Lower lobe of right lung (tissue), 2 donors: ENCODE measurements at regions not wholly inside any gene's neighbourhood (a gene's known extent, or its start where the extent isn't known, plus 50 kb on each side); places are given as distances from the start of the nearest gene placed in this dataset.

Experiments
- ATAC-seq, 2 donors: fragments of 200-7000 bp; cut with Tn5 transposase; one replicate each; pipeline ENCODE4 v1.9.1; 2020 to 2022; ENCODE audit warnings: mild to moderate bottlenecking in 2 of 2, moderate library complexity in 2 of 2
- DNase-seq: peaks from one replicate; pipeline ENCODE4 v3.0.0-alpha.2; 2020
- H3K27ac ChIP-seq: fragments of 200-600 bp; one replicate; pipeline ENCODE4 v1.8.0; 2022
- H3K27me3 ChIP-seq: fragments of 200-600 bp; one replicate; pipeline ENCODE4 v1.8.0; 2022; ENCODE audit warnings: low read depth
- H3K36me3 ChIP-seq: fragments of 200-600 bp; one replicate; pipeline ENCODE4 v1.8.0; 2022; ENCODE audit warnings: mild to moderate bottlenecking
- H3K4me1 ChIP-seq: fragments of 200-600 bp; one replicate; pipeline ENCODE4 v1.8.0; 2022
- H3K4me3 ChIP-seq: fragments of 200-600 bp; one replicate; pipeline ENCODE4 v1.8.0; 2022; ENCODE audit warnings: mild to moderate bottlenecking
- H3K9me3 ChIP-seq: fragments of 200-600 bp; one replicate; pipeline ENCODE4 v1.8.0; 2022
- intact Hi-C: fragments of 100-400 bp; cut with DNase I; formaldehyde crosslinking; loops from one replicate; pipeline ENCODE4 v1.11.0; 2022
- TF ChIP-seq, protein P1 (sequence below): fragments of 200-600 bp; IDR thresholded peaks from one replicate; pipeline ENCODE4 v1.8.0; 2022; ENCODE audit warnings: antibody characterized with exemption, mild to moderate bottlenecking
- donor health status: DM: no; HTN: yes; CAD: no; lungs with severe emphysema.

DNA sequence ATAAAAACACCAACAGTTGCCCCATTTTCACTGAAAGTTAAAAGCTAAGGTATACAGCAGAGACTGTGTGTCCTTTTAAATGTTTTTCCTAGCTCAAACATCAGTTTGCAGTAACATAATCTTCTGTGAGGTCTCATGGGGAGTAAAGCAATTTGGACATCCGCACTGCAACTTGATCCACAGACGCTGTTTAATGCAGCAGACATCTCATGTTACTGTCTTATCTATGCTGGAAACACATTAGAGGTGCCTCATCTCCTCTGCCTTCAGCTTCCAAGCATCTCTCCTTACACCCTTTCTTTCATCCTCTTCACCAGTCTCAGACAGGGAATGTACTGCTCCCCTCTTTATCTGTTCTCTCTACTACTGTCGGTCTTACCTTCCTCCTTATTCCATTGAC is 53.7 kb upstream of the ATP11B start:
- DNase-seq: no peak
- TF ChIP-seq, protein P1, sequence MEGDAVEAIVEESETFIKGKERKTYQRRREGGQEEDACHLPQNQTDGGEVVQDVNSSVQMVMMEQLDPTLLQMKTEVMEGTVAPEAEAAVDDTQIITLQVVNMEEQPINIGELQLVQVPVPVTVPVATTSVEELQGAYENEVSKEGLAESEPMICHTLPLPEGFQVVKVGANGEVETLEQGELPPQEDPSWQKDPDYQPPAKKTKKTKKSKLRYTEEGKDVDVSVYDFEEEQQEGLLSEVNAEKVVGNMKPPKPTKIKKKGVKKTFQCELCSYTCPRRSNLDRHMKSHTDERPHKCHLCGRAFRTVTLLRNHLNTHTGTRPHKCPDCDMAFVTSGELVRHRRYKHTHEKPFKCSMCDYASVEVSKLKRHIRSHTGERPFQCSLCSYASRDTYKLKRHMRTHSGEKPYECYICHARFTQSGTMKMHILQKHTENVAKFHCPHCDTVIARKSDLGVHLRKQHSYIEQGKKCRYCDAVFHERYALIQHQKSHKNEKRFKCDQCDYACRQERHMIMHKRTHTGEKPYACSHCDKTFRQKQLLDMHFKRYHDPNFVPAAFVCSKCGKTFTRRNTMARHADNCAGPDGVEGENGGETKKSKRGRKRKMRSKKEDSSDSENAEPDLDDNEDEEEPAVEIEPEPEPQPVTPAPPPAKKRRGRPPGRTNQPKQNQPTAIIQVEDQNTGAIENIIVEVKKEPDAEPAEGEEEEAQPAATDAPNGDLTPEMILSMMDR: no peak
- Histone ChIP-seq H3K4me1 (no peaks in the 10 kb centered on the region), H3K9me3 (no peaks in the 10 kb centered on the region), H3K27ac (no peak overlapping the region), H3K36me3 (no peaks in the 10 kb centered on the region), H3K27me3 (no peaks in the 10 kb centered on the region), H3K4me3 (no peak overlapping the region)
- intact Hi-C loops: no loop called here
- ATAC-seq: no peak

DNA sequence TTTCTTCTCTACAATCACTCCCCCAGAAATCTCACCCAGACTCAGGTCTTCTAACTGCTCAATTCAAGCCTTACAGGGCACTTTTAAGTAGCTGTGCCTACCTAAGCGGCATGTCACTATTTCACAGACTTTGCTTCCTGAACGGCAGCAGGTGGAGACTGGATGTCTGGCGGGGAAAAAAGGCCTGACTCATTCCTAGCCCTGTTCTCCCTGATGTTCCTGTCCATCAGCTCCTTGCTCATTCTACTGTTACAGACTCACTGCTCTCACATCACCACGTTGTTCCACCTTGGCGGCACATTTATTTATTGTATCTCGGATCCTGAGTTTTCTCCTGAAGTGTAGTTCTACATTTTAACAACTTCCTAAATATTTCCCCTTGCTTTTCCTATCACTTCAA is 52.6 kb upstream of the ATP11B start:
- H3K4me1 ChIP-seq: no peaks in the 10 kb centered on the region
- no peak for DNase-seq
- TF ChIP-seq, protein P1: no peak

DNA sequence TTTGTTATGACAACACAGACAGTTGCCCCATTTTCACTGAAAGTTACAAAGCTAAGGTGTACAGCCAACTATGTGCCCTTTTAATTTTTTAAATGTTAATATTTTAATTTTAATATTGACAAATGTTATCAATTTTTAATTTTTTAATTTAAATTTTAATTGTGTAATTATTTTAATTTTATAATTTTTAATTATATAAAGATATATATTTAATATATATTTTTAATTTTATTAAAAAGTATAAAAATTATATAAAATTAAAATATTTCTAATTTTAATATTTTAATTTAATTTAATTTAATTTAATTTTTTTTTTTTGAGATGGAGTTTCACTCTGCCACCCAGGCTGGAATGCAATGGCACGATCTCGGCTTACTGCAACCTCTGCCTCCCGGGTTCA is 52.1 kb upstream of the ATP11B start:
- no peaks in the 10 kb centered on the region for H3K9me3 ChIP-seq
- no peaks in the 10 kb centered on the region for H3K27me3 ChIP-seq
- H3K4me3 ChIP-seq: no peak overlapping the region
- H3K36me3 ChIP-seq: no peaks in the 10 kb centered on the region
- no peaks in the 10 kb centered on the region for H3K4me1 ChIP-seq
- no peak overlapping the region for H3K27ac ChIP-seq
- TF ChIP-seq, protein P1: no peak
- no peak for ATAC-seq
- DNase-seq: no peak
- intact Hi-C loops: no loop called here

More for the DNA sequence above, 52.6 kb upstream of the ATP11B start:
- no peak for ATAC-seq
- intact Hi-C loops: no loop called here
- H3K27me3 ChIP-seq: no peaks in the 10 kb centered on the region
- no peak overlapping the region for H3K27ac ChIP-seq
- no peaks in the 10 kb centered on the region for H3K36me3 ChIP-seq
- no peaks in the 10 kb centered on the region for H3K9me3 ChIP-seq
- H3K4me3 ChIP-seq: no peak overlapping the region
